Adrenal gland (tissue), 5 donors: ENCODE measurements at regions not wholly inside any gene's neighbourhood (a gene's known extent, or its start where the extent isn't known, plus 50 kb on each side); places are given as distances from the start of the nearest gene placed in this dataset.

Experiments used
- POLR2A ChIP-seq, 2 donors: fragments of 450-650 bp; IDR thresholded peaks; one replicate each; pipeline ENCODE4 v1.6.1; 2017; ENCODE audit warnings: antibody characterized with exemption in 2 of 2, mild to moderate bottlenecking in 2 of 2, moderate library complexity in 1 of 2
- TF ChIP-seq, protein P1 (sequence below), 6 experiments: fragments of 450-650 bp in 4 of 6; fragments of 200-600 bp in 2 of 6; sonication (generic) in 1 of 6; IDR thresholded peaks; 1 replicate in 5 of 6; 2 replicates in 1 of 6; pipeline versions ENCODE4 v1.5.1 to v1.8.0; 2016 to 2021; ENCODE audit warnings: antibody characterized with exemption in 6 of 6, mild to moderate bottlenecking in 2 of 6, moderate library complexity in 1 of 6
- donor health status: DM: no; HTN: no; CAD: no.

DNA sequence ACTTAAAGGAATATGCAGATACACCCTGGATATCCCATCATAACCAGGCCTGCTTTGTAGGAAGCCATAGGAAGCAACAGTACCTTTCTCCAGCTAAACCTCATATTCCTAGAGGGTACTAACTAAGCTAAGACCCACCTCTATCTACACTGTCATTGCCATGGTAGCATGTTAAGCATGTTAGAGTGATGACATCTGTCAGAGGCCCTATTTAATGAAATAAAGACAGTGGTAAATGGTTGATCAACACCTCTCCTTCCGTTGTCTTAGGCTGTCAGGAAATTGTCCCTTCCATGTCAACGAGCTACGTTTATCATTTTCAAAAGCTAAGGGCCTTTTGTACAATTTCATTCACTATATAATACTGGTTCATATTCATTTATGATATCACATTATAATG, 251.1 kb upstream of the PSMD7 start:
- TF ChIP-seq, protein P1, sequence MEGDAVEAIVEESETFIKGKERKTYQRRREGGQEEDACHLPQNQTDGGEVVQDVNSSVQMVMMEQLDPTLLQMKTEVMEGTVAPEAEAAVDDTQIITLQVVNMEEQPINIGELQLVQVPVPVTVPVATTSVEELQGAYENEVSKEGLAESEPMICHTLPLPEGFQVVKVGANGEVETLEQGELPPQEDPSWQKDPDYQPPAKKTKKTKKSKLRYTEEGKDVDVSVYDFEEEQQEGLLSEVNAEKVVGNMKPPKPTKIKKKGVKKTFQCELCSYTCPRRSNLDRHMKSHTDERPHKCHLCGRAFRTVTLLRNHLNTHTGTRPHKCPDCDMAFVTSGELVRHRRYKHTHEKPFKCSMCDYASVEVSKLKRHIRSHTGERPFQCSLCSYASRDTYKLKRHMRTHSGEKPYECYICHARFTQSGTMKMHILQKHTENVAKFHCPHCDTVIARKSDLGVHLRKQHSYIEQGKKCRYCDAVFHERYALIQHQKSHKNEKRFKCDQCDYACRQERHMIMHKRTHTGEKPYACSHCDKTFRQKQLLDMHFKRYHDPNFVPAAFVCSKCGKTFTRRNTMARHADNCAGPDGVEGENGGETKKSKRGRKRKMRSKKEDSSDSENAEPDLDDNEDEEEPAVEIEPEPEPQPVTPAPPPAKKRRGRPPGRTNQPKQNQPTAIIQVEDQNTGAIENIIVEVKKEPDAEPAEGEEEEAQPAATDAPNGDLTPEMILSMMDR (IDR thresholded peaks at IDR 0.05): no peak
- no peak for TF ChIP-seq POLR2A (IDR thresholded peaks at IDR 0.05)
